ENCODE measurements at regions not wholly inside any gene's neighbourhood (a gene's known extent, or its start where the extent isn't known, plus 50 kb on each side); places are given as distances from the start of the nearest gene placed in this dataset.

DNA sequence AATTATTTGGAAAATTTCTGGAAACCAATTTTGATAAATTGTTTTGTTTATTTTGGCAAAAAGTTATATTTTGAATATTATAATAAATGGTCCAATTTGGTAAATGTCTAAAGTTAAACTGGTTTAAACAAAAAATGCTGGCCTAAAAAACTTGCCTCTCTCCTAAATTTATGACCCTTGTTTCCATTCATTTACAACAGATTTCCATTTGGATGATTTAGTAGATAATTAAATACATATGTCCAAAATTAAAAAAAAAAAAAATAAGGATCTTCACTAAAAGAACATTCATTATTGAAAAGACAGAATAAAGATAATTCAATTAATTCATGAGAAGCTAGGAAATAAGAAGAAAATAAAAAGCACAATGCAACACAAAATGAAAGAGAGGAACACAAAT is 449.5 kb downstream of the SPRY1 start:
- FAIRE-seq = no peak
- no peak for TF ChIP-seq POLR2AphosphoS5 (IDR thresholded peaks at IDR 0.05; ENCODE audit: low read depth, low read length)
- no peak for TF ChIP-seq POLR2A (IDR thresholded peaks at IDR 0.05; ENCODE audit: low read depth, low read length)
- TF ChIP-seq TAF1 (IDR thresholded peaks at IDR 0.05; ENCODE audit: borderline replicate concordance, low read depth, low read length) = no peak
- DNase-seq (ENCODE audit: insufficient read length) = no peak

DNA sequence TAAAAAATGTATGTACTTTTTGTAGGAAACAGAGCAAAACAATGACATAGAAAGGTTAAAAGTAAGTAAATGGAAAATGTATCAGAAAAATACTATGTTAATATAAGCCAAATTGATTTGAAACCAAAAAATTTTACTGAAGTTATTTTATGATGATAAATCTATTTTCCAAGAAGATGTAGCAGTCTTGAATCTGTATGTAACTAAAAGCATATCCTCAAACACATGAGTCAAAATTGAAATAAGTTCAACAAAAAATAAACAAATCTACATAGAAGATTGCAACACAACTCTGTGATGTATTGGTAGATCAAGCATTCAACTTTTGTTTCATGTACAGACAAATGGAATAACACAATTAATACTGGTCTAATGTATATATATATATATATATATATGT is 450.0 kb downstream of the SPRY1 start:
- FAIRE-seq (no peak), DNase-seq (ENCODE audit: insufficient read length) (no peak)
- TF ChIP-seq POLR2AphosphoS5 (IDR thresholded peaks at IDR 0.05; ENCODE audit: low read depth, low read length) (no peak), TAF1 (IDR thresholded peaks at IDR 0.05; ENCODE audit: borderline replicate concordance, low read depth, low read length) (no peak), POLR2A (IDR thresholded peaks at IDR 0.05; ENCODE audit: low read depth, low read length) (no peak)

DNA sequence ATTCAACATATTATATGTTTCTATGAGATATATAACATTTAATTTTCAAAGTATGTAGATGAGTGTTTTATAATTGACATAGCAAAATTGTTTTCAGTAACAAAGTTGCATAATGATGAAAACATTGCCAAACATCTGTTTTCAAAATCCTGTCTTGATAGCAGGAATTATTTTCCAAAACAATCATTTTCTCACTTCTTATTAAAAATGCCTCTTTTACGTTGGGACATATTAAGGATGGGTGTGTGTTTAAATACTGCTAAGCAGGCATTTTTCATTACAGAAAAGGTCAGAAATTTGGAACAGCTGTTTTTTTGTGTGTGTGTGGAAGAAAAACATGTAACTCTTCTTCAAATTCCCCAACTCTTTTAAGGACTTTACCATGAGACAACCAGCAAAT is 452.0 kb downstream of the SPRY1 start:
- DNase-seq (ENCODE audit: insufficient read length) (no peak), FAIRE-seq (no peak)
- TF ChIP-seq POLR2AphosphoS5 (IDR thresholded peaks at IDR 0.05; ENCODE audit: low read depth, low read length) (no peak), POLR2A (IDR thresholded peaks at IDR 0.05; ENCODE audit: low read depth, low read length) (no peak), TAF1 (IDR thresholded peaks at IDR 0.05; ENCODE audit: borderline replicate concordance, low read depth, low read length) (no peak)

DNA sequence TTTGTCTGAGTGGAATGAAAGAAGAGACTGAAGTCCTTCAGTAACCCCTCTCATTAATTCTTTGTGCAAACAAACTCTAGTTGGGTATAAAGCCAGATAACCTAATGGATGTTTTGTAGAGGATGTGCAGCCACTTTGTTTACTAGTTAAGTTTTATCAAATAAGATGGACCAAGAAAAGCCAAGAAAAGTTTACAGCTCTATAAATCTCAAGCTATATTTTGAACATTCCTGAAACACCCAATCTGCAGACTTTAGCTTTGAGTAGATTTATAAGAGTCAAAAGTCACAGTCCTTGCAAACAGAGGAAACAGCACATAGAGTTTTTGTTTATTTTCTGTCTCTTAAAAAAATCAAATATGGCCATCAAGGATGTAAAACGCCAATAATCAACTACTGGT is 452.9 kb downstream of the SPRY1 start:
- FAIRE-seq = no peak
- TF ChIP-seq POLR2AphosphoS5 (IDR thresholded peaks at IDR 0.05; ENCODE audit: low read depth, low read length) (no peak), POLR2A (IDR thresholded peaks at IDR 0.05; ENCODE audit: low read depth, low read length) (no peak), TAF1 (IDR thresholded peaks at IDR 0.05; ENCODE audit: borderline replicate concordance, low read depth, low read length) (no peak)
- DNase-seq (ENCODE audit: insufficient read length) = no peak

DNA sequence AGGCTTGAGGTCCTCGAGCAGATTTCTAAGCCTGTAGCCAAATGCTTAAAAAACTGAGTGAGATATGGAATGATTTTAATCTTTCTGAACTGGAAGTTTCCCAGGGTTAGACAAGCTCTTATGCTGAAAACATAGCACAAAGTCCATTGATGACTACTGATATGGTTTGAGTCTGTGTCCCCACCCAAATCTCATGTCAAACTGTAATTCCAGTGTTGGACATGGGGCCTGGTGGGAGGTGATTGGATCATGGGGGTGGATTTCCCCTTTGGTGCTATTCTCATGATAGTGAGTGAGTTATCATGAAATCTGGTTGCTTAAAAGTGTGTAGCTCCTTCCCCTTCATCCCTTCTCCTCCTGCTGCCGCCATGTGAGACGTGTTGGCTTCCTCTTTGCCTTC is 454.9 kb downstream of the SPRY1 start:
- no peak for TF ChIP-seq TAF1 (IDR thresholded peaks at IDR 0.05; ENCODE audit: borderline replicate concordance, low read depth, low read length)
- no peak for TF ChIP-seq POLR2AphosphoS5 (IDR thresholded peaks at IDR 0.05; ENCODE audit: low read depth, low read length)
- no peak for TF ChIP-seq POLR2A (IDR thresholded peaks at IDR 0.05; ENCODE audit: low read depth, low read length)
- DNase-seq (ENCODE audit: insufficient read length) = no peak
- FAIRE-seq = no peak

DNA sequence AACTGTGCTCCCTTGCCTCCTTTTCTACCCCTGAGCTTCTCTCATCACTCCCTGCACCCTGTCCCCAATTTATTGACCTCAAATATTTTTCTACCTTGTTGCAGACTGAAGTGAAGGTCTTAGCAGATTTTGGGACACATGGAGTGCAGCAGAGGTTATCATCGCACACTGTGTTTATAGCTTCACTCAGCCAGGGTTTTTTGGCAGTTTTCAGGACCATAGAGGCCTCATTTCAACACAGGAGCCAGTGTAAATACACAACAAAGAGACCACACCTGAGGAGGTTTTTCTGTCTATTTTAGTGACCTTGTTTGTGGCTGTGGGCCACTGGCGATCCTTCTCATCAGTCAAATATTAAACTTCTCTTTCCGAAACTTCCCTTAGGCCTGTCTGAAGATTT is 457.1 kb downstream of the SPRY1 start:
- TF ChIP-seq POLR2A (IDR thresholded peaks at IDR 0.05; ENCODE audit: low read depth, low read length) (no peak), POLR2AphosphoS5 (IDR thresholded peaks at IDR 0.05; ENCODE audit: low read depth, low read length) (no peak), TAF1 (IDR thresholded peaks at IDR 0.05; ENCODE audit: borderline replicate concordance, low read depth, low read length) (no peak)
- FAIRE-seq (no peak), DNase-seq (ENCODE audit: insufficient read length) (no peak)

DNA sequence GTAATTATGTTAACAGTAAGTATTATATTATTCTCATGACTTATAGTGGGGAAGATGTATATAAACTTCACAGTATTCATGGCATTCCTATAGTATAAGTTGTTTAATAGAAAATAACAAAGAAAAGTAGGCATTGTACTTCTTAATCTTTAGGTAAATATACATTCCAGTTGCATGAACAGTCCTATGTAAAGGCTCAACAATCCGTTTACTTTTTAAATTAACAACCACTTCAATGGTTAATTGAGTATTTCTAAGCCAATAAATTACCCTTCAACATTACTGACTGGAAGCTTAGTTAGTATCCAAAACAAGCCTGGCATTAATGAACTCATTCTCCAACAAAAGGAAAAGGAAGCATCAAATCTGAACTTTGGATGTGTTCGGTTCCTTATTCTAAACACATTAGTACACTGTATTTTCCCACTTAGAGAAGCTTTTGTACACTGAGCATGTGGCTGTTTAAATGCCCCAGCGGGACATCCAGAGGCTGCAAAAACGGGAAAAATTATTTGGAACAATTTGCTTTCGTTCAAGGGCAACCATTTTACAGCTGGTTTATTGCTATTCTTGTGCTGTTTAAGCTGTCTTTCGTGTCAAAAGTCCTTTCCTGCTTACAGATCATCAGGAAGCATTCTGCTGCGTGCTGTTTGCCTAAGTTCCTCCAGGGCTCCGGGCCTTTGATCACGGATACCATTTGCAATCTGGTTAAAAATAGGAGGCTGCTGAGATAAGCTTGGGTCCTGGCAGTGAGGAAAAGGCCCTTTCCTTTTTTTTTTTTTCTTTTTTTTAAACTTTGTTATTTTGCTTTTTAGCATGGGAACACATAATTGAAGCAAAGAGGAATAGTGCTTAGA is 460.3 kb downstream of the SPRY1 start:
- DNase-seq (ENCODE audit: insufficient read length) (no peak), FAIRE-seq (peak; percentile 17)
- TF ChIP-seq TAF1 (IDR thresholded peaks at IDR 0.05; ENCODE audit: borderline replicate concordance, low read depth, low read length) (no peak), POLR2A (IDR thresholded peaks at IDR 0.05; ENCODE audit: low read depth, low read length) (no peak), POLR2AphosphoS5 (IDR thresholded peaks at IDR 0.05; ENCODE audit: low read depth, low read length) (no peak)

DNA sequence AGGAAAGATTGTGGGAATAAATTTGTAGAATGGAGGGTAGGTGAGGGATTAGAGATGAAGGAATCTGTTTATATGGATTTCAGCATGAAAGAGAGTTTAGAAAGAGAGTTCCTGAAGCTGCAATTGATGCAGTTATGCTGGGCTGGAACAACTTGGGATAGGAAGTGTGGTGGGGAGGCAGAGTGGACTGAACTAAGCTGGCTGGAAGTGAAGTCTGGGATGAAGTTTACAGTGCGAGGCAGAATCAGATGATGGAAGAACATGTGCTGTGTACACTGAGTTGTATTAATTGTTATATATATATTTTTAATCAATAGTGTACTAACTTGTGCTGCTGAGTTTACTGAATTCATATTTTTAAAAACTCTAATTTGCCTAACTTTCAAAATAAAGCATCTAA is 461.9 kb downstream of the SPRY1 start:
- TF ChIP-seq TAF1 (IDR thresholded peaks at IDR 0.05; ENCODE audit: borderline replicate concordance, low read depth, low read length) (no peak), POLR2AphosphoS5 (IDR thresholded peaks at IDR 0.05; ENCODE audit: low read depth, low read length) (no peak), POLR2A (IDR thresholded peaks at IDR 0.05; ENCODE audit: low read depth, low read length) (no peak)
- no peak for FAIRE-seq
- no peak for DNase-seq (ENCODE audit: insufficient read length)

DNA sequence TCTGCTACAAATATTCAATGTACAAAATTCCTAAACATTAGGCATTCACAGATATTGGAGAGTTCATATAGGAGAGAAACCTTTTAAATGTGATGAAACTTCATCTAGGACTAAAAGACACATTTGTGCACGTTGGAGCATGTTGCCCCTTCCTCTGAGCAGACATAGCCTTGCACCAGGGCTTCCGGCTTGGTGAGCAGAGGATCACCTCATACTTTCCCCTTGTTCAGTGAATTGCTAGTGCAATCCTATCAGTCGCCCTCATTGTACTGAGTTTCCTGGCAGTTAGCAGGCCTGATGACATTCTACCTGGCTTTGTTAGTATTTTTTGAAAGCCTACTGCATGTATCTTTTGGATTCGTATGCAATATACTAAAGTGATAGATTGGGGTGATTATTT is 466.2 kb downstream of the SPRY1 start:
- DNase-seq (ENCODE audit: insufficient read length) (no peak), FAIRE-seq (no peak)
- TF ChIP-seq TAF1 (IDR thresholded peaks at IDR 0.05; ENCODE audit: borderline replicate concordance, low read depth, low read length) = no peak
- no peak for TF ChIP-seq POLR2AphosphoS5 (IDR thresholded peaks at IDR 0.05; ENCODE audit: low read depth, low read length)
- TF ChIP-seq POLR2A (IDR thresholded peaks at IDR 0.05; ENCODE audit: low read depth, low read length) = no peak

DNA sequence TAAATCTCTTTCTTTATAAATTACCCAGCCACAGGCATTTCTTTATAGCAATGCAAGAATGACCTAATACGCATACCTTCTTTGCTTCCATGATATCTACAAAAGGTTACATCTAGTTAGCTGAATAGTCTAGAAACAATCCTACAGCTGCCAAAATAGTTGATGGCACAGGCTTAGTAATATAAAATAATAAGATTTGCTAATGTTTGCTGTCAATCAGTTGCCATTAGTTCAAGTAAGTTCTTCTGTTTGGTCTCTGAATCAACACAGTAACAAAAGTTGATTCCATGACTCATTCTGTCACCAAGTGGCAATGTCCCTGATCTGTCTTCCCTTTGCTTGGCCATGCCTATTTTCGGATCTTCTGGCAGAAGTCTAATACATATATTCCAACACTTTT is 470.2 kb downstream of the SPRY1 start:
- TF ChIP-seq TAF1 (IDR thresholded peaks at IDR 0.05; ENCODE audit: borderline replicate concordance, low read depth, low read length) = no peak
- TF ChIP-seq POLR2AphosphoS5 (IDR thresholded peaks at IDR 0.05; ENCODE audit: low read depth, low read length) = no peak
- no peak for TF ChIP-seq POLR2A (IDR thresholded peaks at IDR 0.05; ENCODE audit: low read depth, low read length)
- DNase-seq (ENCODE audit: insufficient read length) (no peak), FAIRE-seq (no peak)

DNA sequence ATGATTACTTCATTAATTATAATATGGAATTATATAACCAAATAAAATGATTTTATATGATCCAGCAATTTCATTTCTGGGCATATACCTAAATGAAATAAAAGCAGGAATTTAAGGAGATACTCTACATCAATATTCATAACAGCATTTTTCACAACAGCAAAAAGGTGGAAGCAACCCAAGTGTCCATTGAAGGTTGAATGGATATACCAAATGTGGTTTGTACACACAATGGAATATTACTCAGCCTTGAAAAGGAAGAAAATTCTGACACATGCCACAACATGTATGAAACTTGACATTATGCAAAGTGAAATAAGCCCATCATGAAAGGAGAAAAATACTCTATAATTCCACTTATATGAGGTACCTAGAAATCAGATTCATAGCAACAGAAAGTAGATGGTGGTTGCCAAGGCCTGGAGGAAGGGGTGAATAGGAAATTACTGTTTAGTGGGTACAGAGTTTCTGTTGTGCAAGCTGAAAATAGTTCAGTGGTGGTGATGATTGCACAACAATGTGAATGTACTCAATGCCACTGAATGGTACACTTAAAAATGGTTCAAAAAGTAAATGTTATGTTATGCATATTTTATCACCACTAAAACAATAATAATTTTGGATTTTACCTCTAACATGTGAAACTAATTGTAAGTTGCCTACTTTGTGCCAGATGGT is 471.5 kb downstream of the SPRY1 start:
- no peak for DNase-seq (ENCODE audit: insufficient read length)
- FAIRE-seq = no peak
- TF ChIP-seq TAF1 (IDR thresholded peaks at IDR 0.05; ENCODE audit: borderline replicate concordance, low read depth, low read length) = no peak
- TF ChIP-seq POLR2AphosphoS5 (IDR thresholded peaks at IDR 0.05; ENCODE audit: low read depth, low read length) = no peak
- TF ChIP-seq POLR2A (IDR thresholded peaks at IDR 0.05; ENCODE audit: low read depth, low read length) = no peak

Data from GM12892 (cell line).